ENCODE measurements at regions not wholly inside any gene's neighbourhood (a gene's known extent, or its start where the extent isn't known, plus 50 kb on each side); places are given as distances from the start of the nearest gene placed in this dataset.

DNA sequence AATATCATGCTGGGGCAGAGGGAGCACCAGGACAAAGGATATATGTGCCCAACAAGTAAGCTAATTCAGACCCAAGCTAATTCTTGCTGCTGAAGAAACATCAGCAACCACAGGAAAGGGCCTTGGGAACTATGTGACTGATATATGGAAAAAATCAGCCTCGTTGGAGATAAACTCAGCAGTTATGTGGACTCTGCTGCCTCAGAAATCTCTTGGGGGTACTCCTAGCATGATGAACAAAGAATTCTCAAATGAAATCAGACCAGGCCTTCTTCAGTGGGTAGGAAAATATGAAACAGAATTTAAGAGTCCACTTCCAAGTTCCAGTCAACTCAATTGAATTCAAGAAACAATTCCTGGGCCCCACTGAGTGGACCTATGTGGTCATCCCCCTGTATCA, 367.9 kb downstream of the TNS1 start:
- DNase-seq (ENCODE audit: extremely low spot score), result no peak
- TF ChIP-seq CTBP1 (IDR thresholded peaks at IDR 0.05; ENCODE audit: borderline replicate concordance), result no peak
- no peak for TF ChIP-seq NFRKB (IDR thresholded peaks at IDR 0.05)
- TF ChIP-seq LEF1 (IDR thresholded peaks at IDR 0.05; ENCODE audit: borderline replicate concordance), result no peak
- no peak for TF ChIP-seq SP1 (IDR thresholded peaks at IDR 0.05)
- no peak for TF ChIP-seq FOXM1 (IDR thresholded peaks at IDR 0.05; ENCODE audit: borderline replicate concordance)
- no peak for TF ChIP-seq ARNT (IDR thresholded peaks at IDR 0.05)
- TF ChIP-seq FOXA1 (IDR thresholded peaks at IDR 0.05), result no peak
- TF ChIP-seq SUZ12 (IDR thresholded peaks at IDR 0.05), result no peak
- ChIA-PET POLR2A (no interaction called here), CTCF (interaction anchor here (1.5 kb wide), 1 partner anchor 16 kb away, joined by 5 read pairs; no protein-coding TSS in a partner anchor)

- POLR2A ChIA-PET, result no interaction called here
- TF ChIP-seq HDGF (IDR thresholded peaks at IDR 0.05; ENCODE audit: borderline replicate concordance) (no peak), FOXM1 (IDR thresholded peaks at IDR 0.05; ENCODE audit: borderline replicate concordance) (no peak), LEF1 (IDR thresholded peaks at IDR 0.05; ENCODE audit: borderline replicate concordance) (no peak), CTBP1 (IDR thresholded peaks at IDR 0.05; ENCODE audit: borderline replicate concordance) (no peak), PKNOX1 (IDR thresholded peaks at IDR 0.05) (no peak), FOXA1 (IDR thresholded peaks at IDR 0.05) (no peak), ZNF384 (IDR thresholded peaks at IDR 0.05) (no peak)
- CTCF ChIA-PET, result interaction anchor here (2.3 kb wide), 1 partner anchor 18 kb away, joined by 8 read pairs; no protein-coding TSS in a partner anchor
- DNase-seq (ENCODE audit: extremely low spot score), result no peak
Measured at GRCh38 chr2:217632043-217632442, 370.8 kb downstream of the TNS1 start.

GRCh38 chr2:217631115-217631514, 371.7 kb downstream of the TNS1 start:
- no peak for DNase-seq (ENCODE audit: extremely low spot score)
- TF ChIP-seq NFRKB (IDR thresholded peaks at IDR 0.05) (no peak), FOXK2 (IDR thresholded peaks at IDR 0.05) (no peak), ELF4 (IDR thresholded peaks at IDR 0.05) (no peak), ZNF384 (IDR thresholded peaks at IDR 0.05) (no peak), ARNT (IDR thresholded peaks at IDR 0.05) (no peak), L3MBTL2 (conservative IDR thresholded peaks at IDR 0.05) (no peak), LEF1 (IDR thresholded peaks at IDR 0.05; ENCODE audit: borderline replicate concordance) (no peak), FOXA1 (IDR thresholded peaks at IDR 0.05) (no peak), CTBP1 (IDR thresholded peaks at IDR 0.05; ENCODE audit: borderline replicate concordance) (no peak)
- POLR2A ChIA-PET, result no interaction called here
- CTCF ChIA-PET, result interaction anchor here (0.6 to 2.3 kb wide), 2 partner anchors 19 to 355 kb away, joined by 3 to 8 read pairs; no protein-coding TSS in a partner anchor

DNA sequence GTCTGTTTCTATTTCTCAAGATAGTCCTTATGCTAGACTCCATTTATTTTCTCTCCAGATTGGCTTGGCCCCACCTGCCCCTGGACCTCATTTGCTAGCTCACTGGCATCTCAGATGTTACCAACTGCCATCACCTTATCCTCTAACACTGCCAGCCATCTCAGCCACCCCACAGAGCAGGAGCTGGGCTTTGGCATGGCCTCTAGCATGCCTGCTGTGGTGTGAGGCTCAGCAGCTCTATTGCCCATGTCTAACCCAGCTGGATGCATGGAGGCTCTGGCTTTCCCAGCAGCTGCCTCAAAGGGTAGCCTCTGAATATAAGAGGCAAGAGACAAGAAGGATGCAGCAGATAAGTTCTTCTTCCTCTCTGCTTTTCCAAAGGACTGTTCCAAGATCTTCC, 373.4 kb downstream of the TNS1 start:
- CTCF ChIA-PET, result no interaction called here
- POLR2A ChIA-PET, result no interaction called here
- no peak for DNase-seq (ENCODE audit: extremely low spot score)
- TF ChIP-seq NFRKB (IDR thresholded peaks at IDR 0.05), result no peak
- no peak for TF ChIP-seq CTBP1 (IDR thresholded peaks at IDR 0.05; ENCODE audit: borderline replicate concordance)
- no peak for TF ChIP-seq ELF4 (IDR thresholded peaks at IDR 0.05)
- no peak for TF ChIP-seq HDGF (IDR thresholded peaks at IDR 0.05; ENCODE audit: borderline replicate concordance)
- TF ChIP-seq FOXK2 (IDR thresholded peaks at IDR 0.05), result no peak

DNA sequence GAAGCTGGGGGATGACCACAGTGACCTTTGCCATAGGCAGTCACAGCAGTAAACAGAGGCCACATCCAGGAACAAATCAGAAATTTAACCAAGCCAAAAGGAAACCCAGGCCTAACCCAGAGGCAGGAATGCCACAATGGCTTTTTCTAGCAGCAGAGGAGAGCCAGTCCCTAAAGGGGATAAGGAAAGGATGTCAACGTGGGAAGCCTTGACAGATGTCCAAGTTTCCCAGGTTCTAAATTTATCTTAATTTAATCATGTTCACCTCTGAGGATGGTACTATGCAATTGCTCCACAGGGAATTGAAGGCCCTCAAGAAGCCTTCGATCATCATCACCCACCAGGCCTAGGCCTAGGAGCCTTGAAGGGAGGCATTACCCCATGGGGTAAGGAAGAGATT, 374.7 kb downstream of the TNS1 start:
- no peak for TF ChIP-seq LEF1 (IDR thresholded peaks at IDR 0.05; ENCODE audit: borderline replicate concordance)
- TF ChIP-seq ELF4 (IDR thresholded peaks at IDR 0.05), result no peak
- no peak for TF ChIP-seq CTBP1 (IDR thresholded peaks at IDR 0.05; ENCODE audit: borderline replicate concordance)
- no peak for TF ChIP-seq SP1 (IDR thresholded peaks at IDR 0.05)
- TF ChIP-seq TARDBP (IDR thresholded peaks at IDR 0.05), result no peak
- TF ChIP-seq SUZ12 (IDR thresholded peaks at IDR 0.05), result no peak
- TF ChIP-seq HDGF (IDR thresholded peaks at IDR 0.05; ENCODE audit: borderline replicate concordance), result no peak
- no peak for TF ChIP-seq NFRKB (IDR thresholded peaks at IDR 0.05)
- no peak for TF ChIP-seq BHLHE40 (IDR thresholded peaks at IDR 0.05; ENCODE audit: borderline replicate concordance)
- no peak for TF ChIP-seq ZNF384 (IDR thresholded peaks at IDR 0.05)
- POLR2A ChIA-PET, result no interaction called here
- DNase-seq (ENCODE audit: extremely low spot score), result no peak
- CTCF ChIA-PET, result no interaction called here

DNA sequence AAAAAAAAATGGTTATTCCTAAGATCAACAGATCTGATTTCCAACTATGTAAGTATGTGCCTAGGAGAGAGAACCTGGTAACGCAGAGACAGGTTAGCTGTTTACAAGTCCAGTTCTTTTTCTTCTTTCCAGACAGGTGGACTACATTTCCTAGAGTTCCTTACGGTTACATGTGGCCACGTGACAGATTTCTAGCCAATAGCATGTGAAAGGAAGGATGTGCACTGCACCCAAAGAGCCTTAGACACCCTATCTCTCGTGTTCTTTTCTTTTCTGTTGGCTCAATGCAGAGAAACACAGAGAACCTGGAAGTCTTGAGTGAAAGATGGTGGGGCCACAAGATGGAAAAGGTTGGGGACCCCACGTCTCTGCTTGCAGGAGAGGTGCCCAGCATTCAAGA, 375.9 kb downstream of the TNS1 start:
- DNase-seq (ENCODE audit: extremely low spot score), result no peak
- CTCF ChIA-PET, result no interaction called here
- POLR2A ChIA-PET, result no interaction called here
- TF ChIP-seq FOXA1 (IDR thresholded peaks at IDR 0.05) (no peak), L3MBTL2 (conservative IDR thresholded peaks at IDR 0.05) (no peak), LEF1 (IDR thresholded peaks at IDR 0.05; ENCODE audit: borderline replicate concordance) (no peak), SP1 (IDR thresholded peaks at IDR 0.05) (no peak), FOXM1 (IDR thresholded peaks at IDR 0.05; ENCODE audit: borderline replicate concordance) (no peak), HDGF (IDR thresholded peaks at IDR 0.05; ENCODE audit: borderline replicate concordance) (no peak), ELF4 (IDR thresholded peaks at IDR 0.05) (no peak), ARNT (IDR thresholded peaks at IDR 0.05) (no peak), FOXK2 (IDR thresholded peaks at IDR 0.05) (no peak), BHLHE40 (IDR thresholded peaks at IDR 0.05; ENCODE audit: borderline replicate concordance) (no peak), NFRKB (IDR thresholded peaks at IDR 0.05) (no peak), ZNF384 (IDR thresholded peaks at IDR 0.05) (no peak), PKNOX1 (IDR thresholded peaks at IDR 0.05) (no peak), SUZ12 (IDR thresholded peaks at IDR 0.05) (no peak), TARDBP (IDR thresholded peaks at IDR 0.05) (no peak), CTBP1 (IDR thresholded peaks at IDR 0.05; ENCODE audit: borderline replicate concordance) (no peak)

DNA sequence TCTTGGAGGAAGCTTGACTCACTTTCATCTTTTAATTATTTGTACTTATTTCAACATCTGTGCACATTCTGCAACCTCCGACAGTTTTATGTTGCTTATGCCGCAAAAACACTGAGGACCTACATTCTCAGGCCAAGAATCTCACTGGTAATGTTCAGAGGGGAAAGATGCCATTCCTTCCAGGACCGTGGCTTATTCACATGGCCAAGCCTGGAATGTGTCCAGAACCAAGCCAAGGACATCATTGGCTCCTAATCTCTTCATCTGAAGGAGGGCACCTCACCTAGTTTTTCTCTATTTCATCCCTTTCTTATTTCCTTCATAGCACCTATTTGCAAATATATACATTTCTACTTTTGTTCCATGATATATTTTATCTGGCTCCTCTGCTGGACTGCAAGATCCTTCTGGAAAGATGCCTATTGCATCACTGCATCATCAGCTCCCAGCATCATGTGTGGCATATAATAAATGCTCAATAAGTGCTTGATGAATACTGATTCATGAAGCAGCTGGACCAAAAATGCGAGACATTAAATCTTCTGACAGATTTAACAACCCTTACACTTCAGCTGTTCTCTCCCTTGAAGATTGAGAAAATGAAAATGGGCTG, 377.1 kb downstream of the TNS1 start:
- ChIA-PET POLR2A (no interaction called here), CTCF (no interaction called here)
- no peak for TF ChIP-seq ELF4 (IDR thresholded peaks at IDR 0.05)
- TF ChIP-seq SUZ12 (IDR thresholded peaks at IDR 0.05), result no peak
- no peak for TF ChIP-seq ZNF384 (IDR thresholded peaks at IDR 0.05)
- TF ChIP-seq PKNOX1 (IDR thresholded peaks at IDR 0.05), result no peak
- TF ChIP-seq NFRKB (IDR thresholded peaks at IDR 0.05), result no peak
- TF ChIP-seq L3MBTL2 (conservative IDR thresholded peaks at IDR 0.05), result no peak
- TF ChIP-seq LEF1 (IDR thresholded peaks at IDR 0.05; ENCODE audit: borderline replicate concordance), result no peak
- TF ChIP-seq FOXK2 (IDR thresholded peaks at IDR 0.05), result no peak
- no peak for TF ChIP-seq TARDBP (IDR thresholded peaks at IDR 0.05)
- no peak for TF ChIP-seq FOXM1 (IDR thresholded peaks at IDR 0.05; ENCODE audit: borderline replicate concordance)
- DNase-seq (ENCODE audit: extremely low spot score), result no peak

Measured in HEK293T (cell line).